ENCODE measurements at regions not wholly inside any gene's neighbourhood (a gene's known extent, or its start where the extent isn't known, plus 50 kb on each side); places are given as distances from the start of the nearest gene placed in this dataset.

DNA sequence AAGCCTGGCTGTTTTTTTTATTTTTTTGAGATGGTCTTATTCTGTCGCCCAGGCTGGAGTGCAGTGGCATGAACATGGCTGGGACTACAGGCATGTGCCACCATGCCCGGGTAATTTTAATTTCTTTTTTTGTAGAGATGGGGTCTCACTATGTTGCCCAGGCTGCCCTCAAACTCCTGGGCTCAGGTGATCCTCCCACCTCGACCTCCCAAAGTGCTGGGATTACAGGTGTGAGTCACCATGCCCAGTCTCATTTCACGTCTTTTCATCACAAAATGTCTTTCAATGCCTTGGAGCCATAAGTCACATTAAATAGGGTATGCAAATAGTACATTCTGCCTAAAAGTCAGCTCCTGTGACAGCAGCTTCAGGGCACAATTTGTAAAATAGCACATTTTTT, 52.8 kb downstream of the SOX2 start:
- DNase-seq = no peak

DNA sequence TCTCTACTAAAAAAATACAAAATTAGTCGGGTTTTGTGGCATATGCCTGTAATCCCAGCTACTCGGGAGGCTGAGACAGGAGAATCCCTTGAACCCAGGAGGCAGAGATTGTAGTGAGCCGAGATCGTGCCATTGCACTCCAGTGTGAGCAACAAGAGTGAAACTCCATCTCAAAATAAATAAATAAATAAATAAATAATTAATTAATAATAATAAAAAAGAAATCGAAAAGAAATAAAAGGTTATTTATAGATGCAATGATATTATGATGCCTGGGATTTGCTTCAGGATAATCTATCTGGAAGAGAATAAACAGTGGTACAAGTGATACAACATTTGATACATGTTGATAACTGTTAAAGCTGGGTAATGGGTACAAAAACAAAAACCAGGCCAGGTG, 58.6 kb downstream of the SOX2 start:
- DNase-seq = no peak

DNA sequence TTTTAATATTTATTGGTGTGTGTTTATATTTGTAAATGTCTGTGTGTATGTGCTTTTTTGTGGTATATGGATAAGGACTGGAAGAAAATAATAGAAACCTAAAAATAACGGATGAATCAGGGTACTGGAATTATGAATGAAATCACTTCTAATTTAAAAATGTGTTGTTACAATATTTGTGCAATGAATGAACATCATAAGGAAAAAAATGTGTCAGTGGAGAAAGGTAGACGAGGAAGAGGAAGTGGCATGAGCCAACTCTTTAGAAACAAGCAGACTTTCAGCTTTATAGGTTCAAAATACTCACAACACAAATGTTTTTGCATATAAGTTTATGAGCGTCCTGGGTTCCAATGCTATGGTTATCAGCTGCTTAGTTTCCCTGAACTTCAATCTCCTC, 59.4 kb downstream of the SOX2 start:
- no peak for DNase-seq

DNA sequence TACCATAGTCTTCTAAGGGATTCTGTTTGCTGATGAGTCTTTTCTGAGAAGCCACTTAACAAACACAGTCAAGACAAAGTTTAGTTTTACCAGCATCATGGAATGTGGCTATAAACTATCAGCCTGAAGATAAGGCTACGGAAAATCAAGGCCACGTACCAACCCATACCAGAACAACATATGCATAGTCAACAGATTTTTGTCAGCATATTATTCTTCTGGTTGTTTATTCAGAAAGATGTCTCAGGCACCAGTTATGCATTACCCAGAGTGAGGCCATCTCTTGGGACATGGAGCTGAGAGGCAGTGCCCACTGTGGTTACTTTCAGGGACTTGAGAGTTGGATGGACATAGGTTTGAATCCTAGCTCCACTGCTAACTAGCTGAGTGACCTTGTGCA, 60.4 kb downstream of the SOX2 start:
- no peak for DNase-seq

DNA sequence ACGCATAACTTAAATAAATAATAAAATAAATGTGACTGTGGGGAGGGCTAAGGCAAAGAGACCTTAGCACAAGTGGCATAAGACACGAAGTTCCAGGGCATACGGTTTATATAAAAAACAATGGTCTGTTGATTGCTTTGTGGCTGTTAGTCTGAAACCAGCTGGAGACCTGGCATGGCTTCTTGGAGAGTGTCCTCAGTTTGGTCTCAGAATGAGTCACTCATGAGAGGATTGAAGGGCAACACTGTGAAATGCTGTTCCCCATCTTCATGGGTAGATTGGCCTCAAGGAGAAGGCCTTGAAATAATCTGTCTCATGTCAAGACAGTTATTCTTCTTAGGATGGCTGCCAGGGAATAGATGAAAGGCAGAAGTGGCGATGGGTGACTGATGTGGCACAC, 62.2 kb downstream of the SOX2 start:
- DNase-seq = no peak

DNA sequence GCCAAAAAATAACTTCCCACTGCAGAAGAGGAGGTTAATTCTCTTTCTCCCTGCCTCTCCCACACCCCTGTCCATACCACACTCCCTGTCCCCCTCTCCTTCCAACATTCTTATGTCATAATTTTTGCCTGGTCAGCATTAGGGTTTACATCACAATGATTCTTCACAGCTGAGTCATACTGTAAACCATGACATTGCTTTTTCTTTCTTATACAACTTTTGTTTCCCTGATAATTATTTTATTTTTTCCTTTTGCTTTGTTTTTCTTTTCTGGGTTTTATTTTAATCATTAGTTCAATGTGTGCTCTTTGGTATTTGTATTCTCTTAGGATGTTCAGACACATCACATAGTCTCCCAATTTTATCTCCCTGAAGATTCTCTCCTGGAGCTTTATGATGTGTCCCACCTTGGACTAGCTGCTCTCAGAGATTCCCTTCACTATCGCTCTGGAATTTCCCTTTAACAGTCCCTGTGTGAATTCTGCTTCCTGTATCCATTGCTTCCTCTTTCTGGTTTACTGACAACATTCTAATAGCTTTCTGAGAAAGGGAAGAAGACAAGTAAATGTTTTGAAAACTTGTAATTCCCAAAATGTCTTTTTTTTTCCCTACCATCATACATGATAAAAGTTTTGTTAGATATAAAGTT, 70.7 kb downstream of the SOX2 start:
- DNase-seq = no peak

DNA sequence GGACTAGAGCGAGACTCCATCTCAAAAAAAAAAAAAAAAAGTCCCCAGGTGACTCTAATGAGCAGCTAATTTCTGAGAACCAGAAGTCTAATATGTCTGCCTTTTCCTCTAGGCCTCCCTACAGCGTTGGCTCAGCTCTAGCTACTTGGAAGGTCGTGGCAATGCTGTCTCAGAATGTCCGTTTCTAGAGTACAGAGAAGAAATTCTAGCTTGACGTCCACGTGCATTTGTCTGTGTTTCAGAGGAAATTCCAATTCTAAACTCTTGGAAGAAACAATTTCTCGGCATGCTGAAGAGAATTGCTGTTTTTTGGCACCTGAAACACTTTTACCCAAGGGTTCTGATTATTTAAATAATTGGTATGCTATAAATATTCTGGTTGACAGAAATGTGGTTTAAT, 78.8 kb downstream of the SOX2 start:
- no peak for DNase-seq

DNA sequence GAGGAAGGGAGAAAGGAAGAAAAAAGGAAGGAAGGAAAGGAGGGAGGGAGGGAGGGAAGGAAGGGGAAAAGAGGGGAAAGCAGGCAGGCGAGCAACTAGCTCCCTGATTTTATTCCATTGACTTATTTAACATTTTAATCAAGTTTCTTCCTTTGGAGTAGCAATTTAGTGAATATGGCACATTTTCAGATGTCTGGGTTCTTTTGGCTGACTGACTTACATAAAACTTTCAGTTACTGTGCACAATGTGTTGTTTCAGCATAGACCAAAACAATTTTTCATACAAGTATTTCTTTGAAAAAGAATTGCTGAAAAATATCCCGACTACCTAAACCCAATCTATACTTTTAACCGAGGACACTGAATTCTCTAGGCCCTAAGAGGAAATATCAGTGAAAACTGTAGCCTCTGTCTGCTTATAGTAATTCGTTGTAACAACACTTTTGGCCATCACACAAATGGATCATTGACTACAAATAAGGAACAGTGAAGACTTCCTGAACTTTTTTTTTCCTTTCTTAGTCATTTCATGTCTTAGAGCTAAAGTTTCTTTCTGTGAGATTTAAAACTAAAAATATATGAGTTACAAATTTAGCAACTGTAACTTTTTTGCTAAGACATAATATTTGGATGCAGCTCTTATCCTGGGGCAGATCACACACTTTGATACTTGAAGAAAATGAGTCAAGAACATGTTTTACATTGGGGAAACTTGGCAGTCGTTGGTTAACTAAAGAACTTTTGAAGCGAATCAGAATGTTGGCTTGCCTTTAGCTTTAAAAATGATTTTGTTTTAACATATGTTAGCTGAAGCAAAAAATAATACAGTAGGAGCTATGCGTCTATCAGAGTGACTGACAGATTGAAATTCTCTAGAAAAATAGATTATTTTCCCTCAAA, 79.6 kb downstream of the SOX2 start:
- no peak for DNase-seq

DNA sequence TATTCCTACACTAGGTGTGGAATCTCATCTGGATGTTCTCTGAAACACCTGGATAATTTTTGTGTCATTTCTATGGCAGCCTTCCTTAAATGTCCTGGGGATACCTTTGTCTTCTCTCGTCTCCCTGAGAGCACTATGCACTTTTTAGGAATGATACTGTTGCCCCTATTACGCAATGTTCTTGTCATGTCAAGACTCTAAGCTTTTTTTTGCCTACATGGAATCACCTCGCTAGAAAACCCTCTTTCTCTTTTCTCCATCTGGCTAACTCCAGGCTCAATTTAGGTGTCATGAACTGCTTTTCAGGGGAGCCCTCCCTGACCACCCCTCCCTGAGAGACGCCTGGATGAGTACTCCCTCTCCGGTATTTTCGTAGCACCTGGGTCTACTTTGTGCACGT, 81.3 kb downstream of the SOX2 start:
- no peak for DNase-seq

DNA sequence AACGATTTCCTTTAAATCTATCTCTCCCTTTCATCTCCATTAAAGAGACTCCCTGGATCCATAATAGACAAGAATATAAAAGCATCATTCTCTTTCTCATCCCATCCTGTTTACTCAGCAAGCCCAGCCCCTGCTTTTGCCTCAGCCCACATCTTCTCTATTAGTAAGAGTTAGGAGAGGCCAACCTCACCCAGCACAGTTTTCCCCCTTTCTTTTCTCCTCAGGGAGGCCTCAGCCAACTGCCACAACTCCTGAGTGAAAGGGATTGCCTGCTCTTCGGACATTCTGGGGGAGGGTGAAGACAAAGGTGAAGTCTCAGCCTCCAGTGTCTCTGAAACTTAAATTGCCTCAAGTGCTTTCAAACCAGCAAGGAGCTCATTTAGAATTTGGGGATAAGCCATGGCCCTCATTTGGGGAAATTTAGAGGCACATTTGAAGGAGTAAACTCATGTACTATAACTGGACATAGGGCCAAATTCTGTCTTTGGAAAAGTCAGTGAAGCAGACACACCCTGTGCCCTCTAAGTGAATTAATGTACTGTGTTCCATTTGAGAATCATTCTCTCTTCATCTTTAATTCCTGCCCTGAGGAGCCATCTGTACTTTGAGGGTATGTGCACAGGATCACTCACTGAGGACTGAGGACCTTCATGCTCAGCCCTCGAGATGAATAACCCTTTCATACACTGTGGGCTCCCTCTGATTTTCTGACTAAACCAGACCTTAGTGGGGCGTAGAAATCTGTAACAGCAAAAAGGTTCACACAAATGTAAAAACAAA, 82.5 kb downstream of the SOX2 start:
- no peak for DNase-seq

DNA sequence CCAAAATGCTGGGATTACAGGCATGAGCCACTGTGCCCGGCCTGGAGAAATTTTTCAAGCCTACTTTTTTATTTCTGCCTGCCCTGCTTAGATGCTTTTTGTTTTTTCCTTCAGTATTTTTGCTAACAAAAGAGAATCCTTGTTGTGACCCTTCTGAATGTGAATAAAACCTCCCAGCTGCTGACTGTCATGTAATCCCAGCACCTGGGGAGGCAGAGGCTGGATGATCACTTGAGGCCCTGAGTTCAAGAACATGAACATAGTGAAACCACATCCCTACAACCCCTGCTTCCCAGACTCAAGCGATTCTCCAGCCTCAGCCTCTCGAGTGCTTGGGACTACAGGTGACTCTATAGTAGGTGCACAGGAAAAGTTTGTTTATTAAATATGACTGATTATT, 84.9 kb downstream of the SOX2 start:
- DNase-seq = no peak

DNA sequence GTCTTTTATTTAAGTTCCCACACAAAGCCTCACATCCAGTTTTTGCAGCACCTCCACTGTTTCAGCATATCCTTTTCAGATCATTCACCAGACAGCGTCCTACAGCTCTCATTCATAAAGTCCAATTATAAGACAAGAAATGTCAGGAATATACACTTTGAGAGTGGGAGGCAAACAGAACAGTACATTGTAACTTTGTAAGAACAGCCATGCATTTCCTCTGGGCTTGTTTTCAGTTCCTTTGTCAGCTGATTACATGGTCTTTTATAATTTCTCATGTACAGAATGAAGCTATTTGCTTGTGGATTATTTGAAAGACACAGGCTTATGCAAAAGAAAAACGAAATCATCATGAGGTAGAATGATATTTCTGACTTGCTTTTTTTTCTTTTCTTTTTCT, 85.7 kb downstream of the SOX2 start:
- DNase-seq = no peak

DNA sequence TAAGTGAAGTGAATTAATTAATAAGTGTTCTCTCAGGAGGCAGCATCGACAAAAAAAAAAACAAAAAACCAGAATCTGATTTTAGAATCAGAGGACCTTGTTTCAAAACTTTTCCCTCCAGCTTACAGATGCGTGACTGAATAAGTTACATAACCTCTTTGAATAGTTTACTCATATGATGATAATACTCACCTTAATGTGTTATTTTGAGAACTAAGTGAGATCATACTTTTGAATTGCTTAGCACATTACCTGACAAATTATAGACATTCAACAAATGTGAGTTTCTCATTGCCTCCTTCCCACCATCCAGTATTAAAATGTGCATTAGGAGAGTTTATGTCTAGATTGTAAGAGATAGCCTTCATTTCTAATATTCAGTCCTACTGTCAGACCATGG, 94.0 kb downstream of the SOX2 start:
- DNase-seq = no peak

DNA sequence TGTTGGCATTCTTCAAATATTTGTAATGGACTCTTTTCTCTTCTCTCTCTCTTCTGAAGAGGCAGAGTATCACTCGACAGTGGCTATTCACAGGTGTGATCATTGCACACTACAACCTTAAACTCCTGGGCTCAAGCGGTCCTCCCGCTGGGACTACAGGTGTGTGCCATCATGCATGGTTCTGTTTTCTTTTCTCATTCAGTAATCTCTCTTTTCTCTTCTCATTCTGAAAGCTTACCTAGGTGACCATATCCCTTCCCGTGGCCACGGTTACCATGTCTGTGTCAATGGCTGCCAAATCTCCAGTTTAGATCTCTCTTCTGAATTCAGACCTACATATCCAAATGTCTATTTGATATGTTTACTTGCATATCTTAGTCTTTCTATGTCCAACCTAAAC, 96.3 kb downstream of the SOX2 start:
- DNase-seq = no peak

DNA sequence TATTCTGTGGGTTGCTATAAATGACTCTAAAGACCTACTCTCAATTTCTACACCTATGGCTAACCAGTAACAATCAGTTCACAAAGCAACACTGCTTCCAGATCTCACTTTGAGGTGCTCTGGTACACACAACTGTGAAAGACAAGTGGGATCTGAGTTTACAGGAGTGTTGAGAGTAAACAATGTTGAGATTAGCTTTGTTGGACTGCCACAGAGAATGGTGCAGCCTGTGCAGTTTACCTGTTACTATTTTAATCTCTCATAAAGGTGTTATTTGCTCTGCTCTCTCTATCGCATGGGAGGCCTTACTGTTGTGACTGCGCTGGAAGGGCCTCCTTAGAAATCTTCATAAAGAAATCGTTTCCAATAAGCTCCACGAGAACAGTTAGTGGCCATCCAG, 112.0 kb downstream of the SOX2 start:
- no peak for DNase-seq

DNA sequence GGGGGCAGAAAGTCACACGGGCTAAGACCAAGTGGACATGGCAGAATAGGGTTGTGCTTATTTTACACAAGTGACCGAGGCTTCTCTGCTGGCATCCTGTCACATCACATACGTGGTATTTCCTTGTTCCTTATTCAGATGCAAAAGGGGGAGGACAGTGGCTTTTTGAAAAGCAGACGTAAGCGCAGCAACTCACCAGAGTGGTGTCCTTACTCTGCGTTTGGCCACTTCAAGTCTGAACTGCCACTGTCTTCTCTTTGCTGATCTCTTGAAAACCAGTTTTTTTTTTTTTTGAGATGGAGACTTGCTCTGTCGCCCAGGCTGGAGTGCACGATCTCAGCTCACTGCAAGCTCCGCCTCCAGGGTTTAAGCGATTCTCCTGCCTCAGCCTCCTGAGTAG, 113.2 kb downstream of the SOX2 start:
- no peak for DNase-seq

DNA sequence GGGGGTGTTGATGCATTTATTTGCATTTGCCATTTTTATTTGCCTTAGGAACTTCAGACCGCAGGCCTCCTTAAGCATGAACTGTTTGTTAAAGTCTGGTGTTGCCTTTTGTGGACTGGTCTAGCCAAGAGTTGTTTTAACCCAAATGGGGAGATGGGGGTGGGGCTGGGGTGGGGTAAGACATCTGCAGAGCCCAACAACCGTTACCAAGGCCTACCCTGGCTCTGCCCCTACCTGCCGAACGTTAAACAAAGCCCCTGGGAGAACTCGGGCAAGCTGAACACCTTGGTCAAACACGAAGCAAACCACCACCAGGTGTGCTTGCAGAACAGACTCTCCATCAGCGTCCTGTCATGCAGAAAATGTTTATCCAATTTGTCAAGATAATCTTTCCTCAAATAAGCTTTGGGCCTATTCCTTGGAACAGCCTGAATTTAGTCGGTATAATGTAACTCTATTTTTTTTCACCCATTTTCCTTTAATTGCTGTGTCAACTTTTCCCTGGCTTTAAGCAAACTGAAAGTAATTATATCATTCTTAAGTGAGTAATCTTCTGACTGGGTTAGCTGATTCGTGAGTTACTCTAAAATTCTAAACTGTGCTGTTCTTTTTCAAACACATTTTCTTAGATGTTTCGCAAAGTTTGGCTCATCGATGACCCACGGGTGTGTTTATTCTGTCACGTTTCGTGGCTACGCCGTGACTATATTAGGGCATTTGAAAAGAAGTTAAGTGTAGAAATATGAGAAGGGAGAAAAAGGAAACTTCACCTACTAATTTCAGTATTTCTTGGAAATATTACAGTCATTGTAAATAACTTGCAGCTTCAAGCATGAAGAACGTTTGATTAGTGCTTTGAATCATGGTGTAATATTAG, 127.6 kb downstream of the SOX2 start:
- no peak for DNase-seq

DNA sequence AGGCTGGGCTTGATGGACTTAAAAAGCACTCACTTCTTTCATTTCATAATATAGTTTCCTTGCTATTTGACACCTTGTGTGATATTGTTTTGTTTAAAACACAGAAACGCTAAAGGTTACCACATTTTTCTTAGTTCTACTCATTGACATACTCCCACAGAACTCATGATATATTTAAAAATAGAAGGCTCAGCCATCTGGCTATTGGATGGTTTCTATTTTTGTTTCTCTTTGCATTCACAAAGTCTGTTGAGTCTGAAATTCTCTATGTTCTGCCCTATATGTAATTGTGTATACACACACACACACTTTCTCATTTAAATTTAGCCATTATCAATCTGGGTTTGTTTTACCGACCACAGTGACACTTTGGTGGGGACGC, 128.2 kb downstream of the SOX2 start:
- DNase-seq = no peak

DNA sequence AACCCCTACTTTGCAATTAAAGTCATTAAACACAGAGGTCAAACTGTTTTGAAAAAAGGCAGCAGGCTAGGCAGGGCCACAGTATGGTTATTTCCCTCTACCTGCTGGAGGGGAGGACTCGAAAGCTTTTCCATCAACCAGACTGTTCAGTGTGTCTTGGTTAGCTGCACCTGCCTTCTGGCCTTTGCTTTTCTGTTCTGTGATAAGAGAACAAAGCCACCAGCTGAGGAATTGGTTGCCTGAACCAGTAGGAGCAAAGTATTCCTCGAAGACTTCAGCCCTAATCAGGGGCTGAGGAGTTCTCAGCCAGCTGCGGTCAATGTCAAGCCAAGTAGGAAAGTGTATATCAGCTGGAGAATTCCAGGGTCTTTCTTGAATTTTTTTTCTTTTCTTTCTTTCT, 132.5 kb downstream of the SOX2 start:
- DNase-seq = no peak

DNA sequence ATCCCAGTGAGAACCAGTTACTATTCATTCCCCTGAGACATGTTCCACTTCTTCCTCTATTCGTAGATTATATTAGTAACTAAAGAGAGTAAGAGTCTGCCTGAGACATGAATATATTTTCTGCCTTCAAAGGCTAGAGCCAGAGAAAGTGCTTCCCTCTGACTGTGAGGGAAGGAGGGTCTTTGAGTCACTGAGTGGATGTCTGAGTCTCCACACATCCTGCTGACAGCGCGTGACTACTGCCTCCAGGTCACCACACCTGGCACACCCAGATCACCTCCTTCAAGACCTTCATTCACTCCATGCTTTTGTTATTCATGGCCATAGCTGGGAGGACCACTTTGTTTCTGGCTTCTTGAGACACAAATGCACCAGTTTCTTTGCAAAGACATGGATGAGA, 135.6 kb downstream of the SOX2 start:
- DNase-seq = no peak

DNA sequence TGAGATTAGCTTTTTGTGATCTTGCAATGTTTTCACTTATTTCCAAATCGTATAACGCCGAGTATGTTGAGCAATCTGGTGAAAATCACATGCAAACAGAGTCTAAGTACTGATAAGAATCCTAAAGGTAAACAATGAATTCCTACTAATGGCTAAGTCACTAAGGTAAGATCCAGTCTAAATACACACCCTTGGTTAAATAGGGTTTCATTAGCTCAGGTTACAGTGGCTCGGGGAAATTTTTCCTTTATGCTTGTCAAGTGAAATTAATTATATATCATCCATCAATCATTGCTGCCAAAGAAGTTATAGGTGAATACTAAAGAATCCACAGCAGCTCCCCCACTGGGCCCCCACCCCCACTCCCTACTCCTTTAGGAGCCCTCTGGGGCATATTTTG, 139.3 kb downstream of the SOX2 start:
- no peak for DNase-seq

DNA sequence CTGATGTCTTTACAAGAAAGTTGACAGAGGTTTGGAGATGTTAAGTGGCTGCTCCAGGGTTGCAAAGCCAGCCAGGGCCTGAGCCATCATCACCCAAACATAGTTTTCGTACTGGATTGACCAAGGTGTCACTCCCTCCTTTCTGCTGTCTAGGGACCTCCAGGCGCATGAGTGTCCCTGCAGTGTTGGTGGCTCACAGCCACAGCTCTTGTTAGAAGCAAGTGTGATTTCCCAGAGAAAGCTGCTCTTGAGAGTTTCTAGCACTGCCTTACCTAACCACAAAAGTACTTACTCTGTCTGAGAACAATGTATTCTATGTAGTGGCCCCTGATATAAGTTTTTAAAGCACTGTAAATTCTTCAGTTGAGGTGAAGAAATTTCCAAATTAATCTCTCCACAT, 144.1 kb downstream of the SOX2 start:
- no peak for DNase-seq

DNA sequence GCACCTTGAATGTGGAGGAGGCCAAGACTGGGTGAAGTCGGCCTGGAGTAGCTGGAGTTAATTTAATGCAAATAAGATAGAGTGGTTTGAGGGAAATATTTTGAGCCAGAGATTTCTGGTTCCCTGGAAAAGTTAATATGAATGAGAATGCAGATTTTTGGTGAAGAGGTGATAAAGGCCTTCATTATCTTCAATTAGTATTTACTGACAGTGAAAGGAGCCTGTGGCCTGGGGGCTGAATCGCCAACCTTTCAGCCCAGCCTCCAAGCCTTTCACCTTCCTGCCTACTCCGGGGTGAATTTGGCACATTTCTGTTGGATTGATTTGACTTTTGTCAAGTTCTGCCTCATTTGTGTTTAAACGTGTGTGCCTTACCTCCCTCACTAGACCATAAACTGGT, 147.8 kb downstream of the SOX2 start:
- DNase-seq = no peak
